Pancreas (tissue), 10 donors: ENCODE measurements at regions not wholly inside any gene's neighbourhood (a gene's known extent, or its start where the extent isn't known, plus 50 kb on each side); places are given as distances from the start of the nearest gene placed in this dataset.
"Not testable (repeated sequence)": the region's sequence is repeated elsewhere in the genome, so short reads cannot be mapped to it uniquely, and the experiment has no call there.

Experiments used
- ATAC-seq, 4 donors: fragments of 200-7000 bp; cut with Tn5 transposase; one replicate each; pipeline versions ENCODE4 v1.8.0 to v1.9.1; 2020; ENCODE audit warnings: mild to moderate bottlenecking in 4 of 4, moderate library complexity in 4 of 4
- DNase-seq, 6 donors: peaks; one replicate each; pipeline ENCODE4 v3.0.0-alpha.2; 2020
- FAIRE-seq: peaks from 2 replicates; lab custom pipeline; 2012; peaks lifted over from hg19 to GRCh38; lab: Jason Lieb, UNC
- H3K27ac ChIP-seq, 4 donors: fragments of 200-600 bp; sonication (generic); 1 replicate in 3 of 4; 2 replicates in 1 of 4; pipeline versions ENCODE4 v1.5.0 to v1.8.0; 2020
- H3K27me3 ChIP-seq, 4 donors: fragments of 200-600 bp; one replicate each; pipeline ENCODE4 v1.8.0; 2021
- H3K36me3 ChIP-seq, 3 donors: fragments of 200-600 bp; sonication (generic) in 1 of 3; one replicate each; pipeline versions ENCODE4 v1.5.0 to v1.8.0; 2020 to 2021
- H3K4me1 ChIP-seq, 3 donors: fragments of 200-600 bp; one replicate each; pipeline ENCODE4 v1.8.0; 2021
- H3K4me3 ChIP-seq, 4 donors: fragments of 200-600 bp; sonication (generic) in 2 of 4; one replicate each; pipeline versions ENCODE4 v1.5.0 to v1.8.0; 2020 to 2021
- H3K9me3 ChIP-seq, 4 donors: fragments of 200-600 bp; one replicate each; pipeline ENCODE4 v1.8.0; 2021
- WGBS, 2 donors: extraction: QIAGEN DNeasy Blood & Tissue Kit; methylation state at CpG; one replicate each; pipeline ENCODE4 v1.1.7; 2013; 5-methylcytosine and 5-hydroxymethylcytosine counted together
- intact Hi-C, 3 donors: fragments of 100-400 bp; cut with DNase I; formaldehyde crosslinking; loops; one replicate each; pipeline versions ENCODE4 v1.11.1 to v1.14.2; 2022
- TF ChIP-seq, protein P1 (sequence below), 4 donors: fragments of 200-600 bp; sonication (generic) in 3 of 4; IDR thresholded peaks; one replicate each; pipeline versions ENCODE4 v1.5.0 to v1.8.0; 2021; ENCODE audit warnings: antibody characterized with exemption in 4 of 4
- donor health status: healthy with polysubstance abuse.
- donor health status: DM: no; HTN: no; CAD: no; lungs with moderate emphysema.
- donor health status: DM: no; HTN: no; CAD: no.
- donor health status: control.
- donor health status: control.
- donor health status: Bipolar disorder and iron deficiency.
- donor health status: DM: yes; HTN: yes; CAD: no.
- donor health status: DM: no; HTN: no; CAD: no.
- donor health status: DM: no; HTN: no; CAD: no.
- donor health status: DM: yes; HTN: yes; CAD: no.

GRCh38 chr4:24180586-24180985 lies 290.7 kb upstream of the PPARGC1A start:
- no peaks in the 10 kb centered on the region for H3K4me1 ChIP-seq
- H3K4me3 ChIP-seq = no peak overlapping the region
- H3K36me3 ChIP-seq = no peaks in the 10 kb centered on the region
- TF ChIP-seq, protein P1, sequence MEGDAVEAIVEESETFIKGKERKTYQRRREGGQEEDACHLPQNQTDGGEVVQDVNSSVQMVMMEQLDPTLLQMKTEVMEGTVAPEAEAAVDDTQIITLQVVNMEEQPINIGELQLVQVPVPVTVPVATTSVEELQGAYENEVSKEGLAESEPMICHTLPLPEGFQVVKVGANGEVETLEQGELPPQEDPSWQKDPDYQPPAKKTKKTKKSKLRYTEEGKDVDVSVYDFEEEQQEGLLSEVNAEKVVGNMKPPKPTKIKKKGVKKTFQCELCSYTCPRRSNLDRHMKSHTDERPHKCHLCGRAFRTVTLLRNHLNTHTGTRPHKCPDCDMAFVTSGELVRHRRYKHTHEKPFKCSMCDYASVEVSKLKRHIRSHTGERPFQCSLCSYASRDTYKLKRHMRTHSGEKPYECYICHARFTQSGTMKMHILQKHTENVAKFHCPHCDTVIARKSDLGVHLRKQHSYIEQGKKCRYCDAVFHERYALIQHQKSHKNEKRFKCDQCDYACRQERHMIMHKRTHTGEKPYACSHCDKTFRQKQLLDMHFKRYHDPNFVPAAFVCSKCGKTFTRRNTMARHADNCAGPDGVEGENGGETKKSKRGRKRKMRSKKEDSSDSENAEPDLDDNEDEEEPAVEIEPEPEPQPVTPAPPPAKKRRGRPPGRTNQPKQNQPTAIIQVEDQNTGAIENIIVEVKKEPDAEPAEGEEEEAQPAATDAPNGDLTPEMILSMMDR (IDR thresholded peaks at IDR 0.05) = no peak
- FAIRE-seq = no peak
- no peaks in the 10 kb centered on the region for H3K9me3 ChIP-seq
- H3K27me3 ChIP-seq = no peaks in the 10 kb centered on the region
- no peak for DNase-seq
- ATAC-seq = no peak
- H3K27ac ChIP-seq = no peak overlapping the region
- intact Hi-C loops = no loop called here

DNA sequence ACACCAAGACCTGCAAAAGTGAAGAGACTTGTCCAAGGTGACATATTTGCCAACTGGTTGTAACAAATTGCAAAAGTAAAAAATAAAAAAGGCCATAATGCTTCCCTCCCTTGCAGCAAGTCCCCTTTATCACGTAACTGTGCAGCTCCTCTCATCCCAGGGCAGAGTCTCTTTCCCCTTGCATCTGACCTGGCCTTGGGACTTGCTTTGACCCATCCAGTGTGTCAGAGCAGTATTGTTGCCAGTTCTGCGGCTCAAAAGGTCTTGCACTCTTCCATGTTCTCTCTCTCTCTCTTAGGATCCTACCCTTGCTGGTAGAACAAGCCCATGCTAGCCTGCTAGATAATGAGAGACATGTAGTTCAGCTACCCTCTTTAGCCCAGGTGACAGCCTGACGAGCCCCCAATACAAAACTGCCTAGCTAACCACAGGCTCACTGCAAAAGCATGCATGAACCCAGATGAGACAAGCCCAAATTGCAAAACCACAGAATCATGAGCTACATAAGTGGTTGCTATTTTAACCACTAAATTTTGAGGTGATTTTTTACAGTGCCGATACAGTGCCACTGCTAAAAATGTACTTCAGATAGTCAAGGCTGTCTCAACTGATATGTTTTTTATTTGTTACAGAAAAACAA lies 289.5 kb upstream of the PPARGC1A start:
- no peaks in the 10 kb centered on the region for H3K9me3 ChIP-seq
- FAIRE-seq = no peak
- H3K27ac ChIP-seq = no peak overlapping the region
- no peaks in the 10 kb centered on the region for H3K36me3 ChIP-seq
- WGBS, 2 donors = 66 to 81% methylated on average over 4 of the region's 4 CpGs
- no peak for ATAC-seq
- TF ChIP-seq, protein P1 (IDR thresholded peaks at IDR 0.05) = no peak
- H3K4me3 ChIP-seq = no peak overlapping the region
- H3K27me3 ChIP-seq = no peaks in the 10 kb centered on the region
- DNase-seq = no peak
- intact Hi-C loops = no loop called here
- H3K4me1 ChIP-seq = no peaks in the 10 kb centered on the region

GRCh38 chr4:24177443-24177842 lies 287.6 kb upstream of the PPARGC1A start:
- FAIRE-seq, H3K36me3 ChIP-seq, H3K4me3 ChIP-seq, H3K27me3 ChIP-seq, intact Hi-C loops, ATAC-seq, H3K4me1 ChIP-seq, H3K27ac ChIP-seq, H3K9me3 ChIP-seq, DNase-seq: not testable (repeated sequence)
- 62 to 76% methylated on average over 2 of the region's 2 CpGs for WGBS, 2 donors

- intact Hi-C loops = no loop called here
- TF ChIP-seq, protein P1 (IDR thresholded peaks at IDR 0.05) = no peak
- ATAC-seq (no peak), DNase-seq (no peak), FAIRE-seq (no peak)
- no peaks in the 10 kb centered on the region for H3K36me3 ChIP-seq
- WGBS, 2 donors = 62 to 81% methylated on average over 7 of the region's 7 CpGs
- H3K9me3 ChIP-seq = no peaks in the 10 kb centered on the region
- H3K27ac ChIP-seq = no peak overlapping the region
- no peaks in the 10 kb centered on the region for H3K4me1 ChIP-seq
- H3K4me3 ChIP-seq = no peak overlapping the region
- no peaks in the 10 kb centered on the region for H3K27me3 ChIP-seq
These were observed 285.9 kb upstream of the PPARGC1A start for GRCh38 chr4:24175707-24176106.

GRCh38 chr4:24174602-24175001 lies 284.8 kb upstream of the PPARGC1A start:
- Histone ChIP-seq H3K36me3 (no peaks in the 10 kb centered on the region), H3K4me3 (no peak overlapping the region), H3K9me3 (no peaks in the 10 kb centered on the region), H3K4me1 (no peaks in the 10 kb centered on the region), H3K27me3 (no peaks in the 10 kb centered on the region), H3K27ac (no peak overlapping the region)
- 62 to 72% methylated on average over 4 of the region's 4 CpGs for WGBS, 2 donors
- intact Hi-C loops = no loop called here
- DNase-seq (no peak), FAIRE-seq (no peak), ATAC-seq (no peak)
- TF ChIP-seq, protein P1 (IDR thresholded peaks at IDR 0.05) = no peak
